ENCODE measurements at regions not wholly inside any gene's neighbourhood (a gene's known extent, or its start where the extent isn't known, plus 50 kb on each side); places are given as distances from the start of the nearest gene placed in this dataset.

DNA sequence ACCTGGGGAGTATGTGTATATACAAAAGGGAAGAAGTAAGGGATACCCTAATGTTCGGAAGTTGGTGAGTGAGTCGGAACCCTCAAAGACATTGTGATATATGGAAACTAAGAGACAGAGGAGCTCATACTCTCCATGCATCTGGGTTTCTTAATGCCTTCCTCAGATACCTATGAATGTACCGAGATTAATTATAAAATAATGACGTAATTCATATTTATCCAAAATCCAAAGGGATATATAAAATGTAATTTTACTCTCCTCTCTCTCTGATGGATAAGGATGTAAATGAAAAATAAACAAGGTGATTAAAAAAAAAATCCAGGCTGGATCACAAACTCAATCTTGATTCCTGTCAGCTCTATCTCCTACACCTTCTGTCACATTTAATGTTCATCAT, 275.9 kb upstream of the FAM241A start:
- H3K4me3 ChIP-seq (ENCODE audit: low read depth, low read length) = no peak overlapping the region
- DNase-seq (ENCODE audit: low read depth) = no peak
- no peak for TF ChIP-seq CTCF (conservative IDR thresholded peaks at IDR 0.05; ENCODE audit: low read depth, low read length)

DNA sequence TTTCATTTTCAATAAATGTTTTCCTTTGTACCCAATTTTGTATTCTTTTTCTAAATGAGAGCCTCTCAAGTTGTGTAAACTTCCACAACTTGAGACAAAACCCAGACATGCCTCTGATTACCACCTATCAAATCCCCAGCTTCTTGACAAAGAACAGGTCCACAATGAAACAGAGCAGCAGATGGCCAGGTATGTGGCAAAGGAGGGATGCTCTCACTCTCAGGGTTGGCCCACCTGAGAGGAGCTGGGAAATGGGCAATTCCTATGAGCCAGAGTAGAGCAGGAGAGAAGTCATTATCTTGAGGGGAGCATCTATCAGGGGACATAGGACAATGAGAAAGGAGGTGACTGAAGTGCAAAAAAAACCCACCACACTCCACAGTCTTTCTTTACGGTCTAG, 273.5 kb upstream of the FAM241A start:
- no peak for TF ChIP-seq CTCF (conservative IDR thresholded peaks at IDR 0.05; ENCODE audit: low read depth, low read length)
- no peak for DNase-seq (ENCODE audit: low read depth)
- H3K4me3 ChIP-seq (ENCODE audit: low read depth, low read length) = no peak overlapping the region

DNA sequence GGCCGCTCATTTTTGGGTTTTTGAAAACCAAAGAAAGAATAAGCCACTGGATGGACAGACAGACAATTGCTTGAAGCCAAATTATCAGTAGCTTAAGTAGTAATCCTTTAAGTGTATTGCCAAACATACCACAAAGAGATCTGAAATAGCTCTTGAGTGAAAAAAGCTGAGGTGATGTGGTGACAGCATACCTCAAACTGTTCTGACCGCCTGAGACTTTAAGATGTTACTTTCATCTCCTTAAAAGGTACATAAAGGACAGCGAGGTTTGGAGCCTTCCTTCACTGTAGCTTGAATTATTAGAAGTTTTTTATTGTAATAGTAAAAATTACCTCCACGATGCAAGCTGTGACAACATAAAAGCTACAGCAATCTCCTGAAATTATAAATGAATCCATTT, 271.5 kb upstream of the FAM241A start:
- no peak overlapping the region for H3K4me3 ChIP-seq (ENCODE audit: low read depth, low read length)
- TF ChIP-seq CTCF (conservative IDR thresholded peaks at IDR 0.05; ENCODE audit: low read depth, low read length) = no peak
- DNase-seq (ENCODE audit: low read depth) = no peak

- TF ChIP-seq CTCF (conservative IDR thresholded peaks at IDR 0.05; ENCODE audit: low read depth, low read length) = no peak
- no peak overlapping the region for H3K4me3 ChIP-seq (ENCODE audit: low read depth, low read length)
- no peak for DNase-seq (ENCODE audit: low read depth)
Measured at GRCh38 chr4:111879539-111879938, 265.7 kb upstream of the FAM241A start.

DNA sequence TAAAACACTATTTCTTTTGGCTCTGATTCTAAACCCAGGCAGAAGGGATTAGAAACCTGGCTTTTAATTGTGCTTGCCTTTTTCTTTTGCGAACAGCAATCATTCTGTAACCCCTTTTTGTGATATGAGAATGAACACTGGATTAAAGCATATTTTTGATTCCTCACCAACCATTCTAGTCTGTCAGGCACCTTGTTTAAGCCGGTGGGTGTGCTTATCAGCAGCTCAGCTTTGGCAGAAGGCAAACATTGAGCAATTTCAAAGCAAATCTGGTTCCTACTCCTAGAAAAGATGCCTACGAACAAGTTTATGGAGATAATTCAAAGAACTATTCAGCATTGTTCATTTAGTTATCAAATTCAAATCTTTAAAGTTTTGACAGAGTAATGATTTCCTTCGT, 265.1 kb upstream of the FAM241A start:
- no peak for TF ChIP-seq CTCF (conservative IDR thresholded peaks at IDR 0.05; ENCODE audit: low read depth, low read length)
- DNase-seq (ENCODE audit: low read depth) = no peak
- no peak overlapping the region for H3K4me3 ChIP-seq (ENCODE audit: low read depth, low read length)

GRCh38 chr4:111883557-111883999, 261.7 kb upstream of the FAM241A start:
- DNase-seq (ENCODE audit: low read depth) = no peak
- no peak for TF ChIP-seq CTCF (conservative IDR thresholded peaks at IDR 0.05; ENCODE audit: low read depth, low read length)

GRCh38 chr4:111890412-111890811, 254.8 kb upstream of the FAM241A start:
- no peak for TF ChIP-seq CTCF (conservative IDR thresholded peaks at IDR 0.05; ENCODE audit: low read depth, low read length)
- DNase-seq (ENCODE audit: low read depth) = no peak
- H3K4me3 ChIP-seq (ENCODE audit: low read depth, low read length) = no peak overlapping the region

More at GRCh38 chr4:111883557-111883999, 261.7 kb upstream of the FAM241A start:
- no peak overlapping the region for H3K4me3 ChIP-seq (ENCODE audit: low read depth, low read length)
